ENCODE measurements at regions not wholly inside any gene's neighbourhood (a gene's known extent, or its start where the extent isn't known, plus 50 kb on each side); places are given as distances from the start of the nearest gene placed in this dataset.

DNA sequence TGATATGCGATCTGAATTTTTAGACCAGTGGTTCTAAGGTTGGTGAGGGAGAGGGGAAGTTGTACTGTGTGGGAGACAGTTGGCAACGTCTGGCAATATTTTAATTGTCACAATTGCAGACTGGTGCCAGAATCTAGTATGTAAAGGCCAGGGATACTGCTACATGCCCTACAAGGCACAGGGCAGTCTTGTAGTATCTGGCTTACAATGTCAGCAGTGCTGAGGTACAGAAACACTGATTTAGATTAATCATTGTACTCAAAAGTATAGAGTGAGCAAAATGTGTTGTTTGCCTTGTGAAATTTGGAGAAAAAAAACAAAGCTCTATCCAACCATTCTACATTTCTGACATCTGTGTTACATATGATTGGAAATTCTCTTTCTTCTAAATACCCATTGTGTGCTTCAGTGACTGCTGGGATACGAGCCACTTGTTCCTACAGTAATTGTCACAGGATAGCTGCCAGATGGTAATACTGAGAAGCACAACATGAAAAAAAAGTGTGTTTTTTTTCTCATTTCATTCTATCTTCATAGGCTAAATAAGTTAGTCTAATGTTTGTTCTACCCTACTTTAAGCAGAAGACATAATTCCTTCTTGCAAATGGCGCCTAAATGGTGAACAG is 526.7 kb upstream of the AGA start:
- TF ChIP-seq, protein P1, sequence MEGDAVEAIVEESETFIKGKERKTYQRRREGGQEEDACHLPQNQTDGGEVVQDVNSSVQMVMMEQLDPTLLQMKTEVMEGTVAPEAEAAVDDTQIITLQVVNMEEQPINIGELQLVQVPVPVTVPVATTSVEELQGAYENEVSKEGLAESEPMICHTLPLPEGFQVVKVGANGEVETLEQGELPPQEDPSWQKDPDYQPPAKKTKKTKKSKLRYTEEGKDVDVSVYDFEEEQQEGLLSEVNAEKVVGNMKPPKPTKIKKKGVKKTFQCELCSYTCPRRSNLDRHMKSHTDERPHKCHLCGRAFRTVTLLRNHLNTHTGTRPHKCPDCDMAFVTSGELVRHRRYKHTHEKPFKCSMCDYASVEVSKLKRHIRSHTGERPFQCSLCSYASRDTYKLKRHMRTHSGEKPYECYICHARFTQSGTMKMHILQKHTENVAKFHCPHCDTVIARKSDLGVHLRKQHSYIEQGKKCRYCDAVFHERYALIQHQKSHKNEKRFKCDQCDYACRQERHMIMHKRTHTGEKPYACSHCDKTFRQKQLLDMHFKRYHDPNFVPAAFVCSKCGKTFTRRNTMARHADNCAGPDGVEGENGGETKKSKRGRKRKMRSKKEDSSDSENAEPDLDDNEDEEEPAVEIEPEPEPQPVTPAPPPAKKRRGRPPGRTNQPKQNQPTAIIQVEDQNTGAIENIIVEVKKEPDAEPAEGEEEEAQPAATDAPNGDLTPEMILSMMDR (conservative IDR thresholded peaks at IDR 0.05; ENCODE audit: low read depth, low read length): no peak
- no peak overlapping the region for H3K4me3 ChIP-seq (ENCODE audit: low read depth, low read length)
- DNase-seq (ENCODE audit: low read depth): no peak

GRCh38 chr4:177974461-177974860 is 532.2 kb upstream of the AGA start:
- DNase-seq (ENCODE audit: low read depth): no peak
- H3K4me3 ChIP-seq (ENCODE audit: low read depth, low read length): no peak overlapping the region
- TF ChIP-seq, protein P1 (conservative IDR thresholded peaks at IDR 0.05; ENCODE audit: low read depth, low read length): no peak

DNA sequence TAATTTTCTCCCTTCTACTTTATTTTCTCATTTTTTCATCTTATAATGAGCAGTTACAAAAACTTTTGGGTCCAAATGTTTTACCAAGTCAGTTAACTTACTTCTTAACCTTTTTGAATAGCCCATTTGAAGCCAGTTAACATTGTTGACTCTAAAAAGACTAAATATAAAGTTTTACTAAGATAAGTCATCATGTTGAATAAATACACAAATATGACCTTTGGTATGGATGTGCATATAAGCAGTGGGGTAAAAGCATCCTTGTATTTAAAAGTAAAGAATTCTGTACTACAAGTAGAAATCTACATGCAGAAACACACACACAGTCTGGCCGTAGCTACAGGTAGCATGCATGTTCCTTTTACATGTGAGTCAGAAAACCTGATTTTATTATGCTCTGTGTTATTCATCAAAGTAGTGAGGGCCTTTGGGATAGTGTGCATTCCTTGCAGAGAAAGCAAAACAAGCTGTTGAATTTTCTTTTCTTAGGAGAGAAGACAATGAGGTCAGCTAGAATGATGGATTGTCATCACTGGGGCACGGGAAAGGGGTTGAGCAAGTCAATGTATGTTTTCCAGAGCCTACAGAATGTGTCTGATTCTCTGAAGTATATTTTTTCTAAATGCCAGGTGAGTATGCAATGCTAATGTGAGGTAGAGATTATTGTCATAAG is 533.2 kb upstream of the AGA start:
- no peak overlapping the region for H3K4me3 ChIP-seq (ENCODE audit: low read depth, low read length)
- no peak for DNase-seq (ENCODE audit: low read depth)
- TF ChIP-seq, protein P1 (conservative IDR thresholded peaks at IDR 0.05; ENCODE audit: low read depth, low read length): no peak

DNA sequence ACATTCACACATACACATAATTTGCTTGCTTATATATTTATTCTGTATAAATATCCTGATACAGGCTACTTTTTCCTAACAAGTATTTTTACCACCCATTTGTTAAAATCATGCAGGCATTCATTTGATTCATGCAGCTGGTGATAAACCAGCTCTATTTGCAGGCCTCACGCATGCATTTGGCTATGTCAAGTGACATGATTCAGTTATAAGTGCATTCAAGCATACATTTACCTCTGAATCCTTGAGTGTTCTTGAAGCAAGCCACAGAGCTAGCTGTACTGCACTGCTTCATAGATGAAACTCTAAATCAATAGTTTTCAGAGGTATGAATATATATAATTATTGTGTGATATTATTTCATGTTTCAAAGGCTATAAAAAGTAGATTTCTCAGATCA is 544.0 kb upstream of the AGA start:
- no peak for DNase-seq (ENCODE audit: low read depth)
- H3K4me3 ChIP-seq (ENCODE audit: low read depth, low read length): no peak overlapping the region
- TF ChIP-seq, protein P1 (conservative IDR thresholded peaks at IDR 0.05; ENCODE audit: low read depth, low read length): no peak

- TF ChIP-seq, protein P1 (conservative IDR thresholded peaks at IDR 0.05; ENCODE audit: low read depth, low read length): no peak
- DNase-seq (ENCODE audit: low read depth): no peak
- H3K4me3 ChIP-seq (ENCODE audit: low read depth, low read length): no peak overlapping the region
These were observed 545.7 kb upstream of the AGA start for GRCh38 chr4:177987896-177988295.

GRCh38 chr4:177989503-177990201 is 547.4 kb upstream of the AGA start:
- H3K4me3 ChIP-seq (ENCODE audit: low read depth, low read length): no peak overlapping the region
- DNase-seq (ENCODE audit: low read depth): no peak
- TF ChIP-seq, protein P1 (conservative IDR thresholded peaks at IDR 0.05; ENCODE audit: low read depth, low read length): no peak

All from epithelial cell of proximal tubule (primary cell).